Glomerular visceral epithelial cell (primary cell): ENCODE measurements at regions not wholly inside any gene's neighbourhood (a gene's known extent, or its start where the extent isn't known, plus 50 kb on each side); places are given as distances from the start of the nearest gene placed in this dataset.

Source experiments
- DNase-seq: peaks from one replicate; pipeline ENCODE4 v3.0.0-alpha.2; 2016; ENCODE audit errors: extremely low spot score

- DNase-seq: peak; percentile 64
Measured at GRCh38 chr2:226211439-226211838, 588.2 kb downstream of the IRS1 start.

- no peak for DNase-seq
Measured at GRCh38 chr2:226208726-226209125, 590.9 kb downstream of the IRS1 start.

- no peak for DNase-seq
Measured at GRCh38 chr2:226207671-226208070, 591.9 kb downstream of the IRS1 start.

- DNase-seq: no peak
Measured at GRCh38 chr2:226199555-226199954, 600.1 kb downstream of the IRS1 start.

GRCh38 chr2:226198956-226199355 lies 600.7 kb downstream of the IRS1 start:
- no peak for DNase-seq

GRCh38 chr2:226190479-226191252 lies 609.0 kb downstream of the IRS1 start:
- DNase-seq: no peak

GRCh38 chr2:226189061-226189460 lies 610.6 kb downstream of the IRS1 start:
- no peak for DNase-seq

- DNase-seq: no peak
Measured at GRCh38 chr2:226187616-226188015, 612.0 kb downstream of the IRS1 start.

- DNase-seq: no peak
Measured at GRCh38 chr2:226187156-226187555, 612.5 kb downstream of the IRS1 start.

GRCh38 chr2:226185616-226186211 lies 613.9 kb downstream of the IRS1 start:
- no peak for DNase-seq

- DNase-seq: no peak
Measured at GRCh38 chr2:226184940-226185615, 614.5 kb downstream of the IRS1 start.

GRCh38 chr2:226184540-226184939 lies 615.1 kb downstream of the IRS1 start:
- DNase-seq: no peak

- no peak for DNase-seq
Measured at GRCh38 chr2:226183550-226183949, 616.1 kb downstream of the IRS1 start.

- no peak for DNase-seq
Measured at GRCh38 chr2:226183033-226183432, 616.6 kb downstream of the IRS1 start.

- no peak for DNase-seq
Measured at GRCh38 chr2:226181909-226182308, 617.7 kb downstream of the IRS1 start.

GRCh38 chr2:226180281-226180884 lies 619.2 kb downstream of the IRS1 start:
- no peak for DNase-seq

GRCh38 chr2:226179010-226179409 lies 620.6 kb downstream of the IRS1 start:
- no peak for DNase-seq

- no peak for DNase-seq
Measured at GRCh38 chr2:226176283-226176984, 623.2 kb downstream of the IRS1 start.

GRCh38 chr2:226174390-226174789 lies 625.2 kb downstream of the IRS1 start:
- DNase-seq: no peak

GRCh38 chr2:226172939-226173338 lies 626.7 kb downstream of the IRS1 start:
- DNase-seq: no peak

GRCh38 chr2:226172309-226172708 lies 627.3 kb downstream of the IRS1 start:
- DNase-seq: no peak
